ENCODE measurements at regions not wholly inside any gene's neighbourhood (a gene's known extent, or its start where the extent isn't known, plus 50 kb on each side); places are given as distances from the start of the nearest gene placed in this dataset.

DNA sequence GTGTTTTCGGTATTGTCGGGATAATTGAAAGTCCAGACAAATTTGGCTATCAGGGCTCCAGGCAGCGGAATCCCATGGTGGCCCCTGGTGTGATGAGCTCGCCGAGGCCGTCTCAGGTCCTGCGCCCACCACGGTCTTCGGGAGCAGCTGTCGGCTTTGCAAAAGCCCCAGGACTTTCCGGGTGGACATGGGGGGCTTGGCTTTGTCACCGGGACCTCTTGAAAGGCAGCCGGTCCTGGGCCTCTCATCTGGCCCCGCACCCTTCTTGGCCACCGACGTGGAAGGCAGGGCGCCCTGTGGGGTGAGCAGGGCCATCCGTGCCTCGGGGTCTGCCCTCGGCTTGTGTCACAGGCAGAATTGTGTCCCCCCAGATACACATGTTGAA is 87.1 kb upstream of the ACTRT2 start:
- no peak overlapping the region for H3K4me3 ChIP-seq (ENCODE audit: low read depth, low read length)
- TF ChIP-seq, protein P1, sequence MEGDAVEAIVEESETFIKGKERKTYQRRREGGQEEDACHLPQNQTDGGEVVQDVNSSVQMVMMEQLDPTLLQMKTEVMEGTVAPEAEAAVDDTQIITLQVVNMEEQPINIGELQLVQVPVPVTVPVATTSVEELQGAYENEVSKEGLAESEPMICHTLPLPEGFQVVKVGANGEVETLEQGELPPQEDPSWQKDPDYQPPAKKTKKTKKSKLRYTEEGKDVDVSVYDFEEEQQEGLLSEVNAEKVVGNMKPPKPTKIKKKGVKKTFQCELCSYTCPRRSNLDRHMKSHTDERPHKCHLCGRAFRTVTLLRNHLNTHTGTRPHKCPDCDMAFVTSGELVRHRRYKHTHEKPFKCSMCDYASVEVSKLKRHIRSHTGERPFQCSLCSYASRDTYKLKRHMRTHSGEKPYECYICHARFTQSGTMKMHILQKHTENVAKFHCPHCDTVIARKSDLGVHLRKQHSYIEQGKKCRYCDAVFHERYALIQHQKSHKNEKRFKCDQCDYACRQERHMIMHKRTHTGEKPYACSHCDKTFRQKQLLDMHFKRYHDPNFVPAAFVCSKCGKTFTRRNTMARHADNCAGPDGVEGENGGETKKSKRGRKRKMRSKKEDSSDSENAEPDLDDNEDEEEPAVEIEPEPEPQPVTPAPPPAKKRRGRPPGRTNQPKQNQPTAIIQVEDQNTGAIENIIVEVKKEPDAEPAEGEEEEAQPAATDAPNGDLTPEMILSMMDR (IDR thresholded peaks at IDR 0.05; ENCODE audit: low read depth, low read length), result no peak
- TF ChIP-seq, protein P2, sequence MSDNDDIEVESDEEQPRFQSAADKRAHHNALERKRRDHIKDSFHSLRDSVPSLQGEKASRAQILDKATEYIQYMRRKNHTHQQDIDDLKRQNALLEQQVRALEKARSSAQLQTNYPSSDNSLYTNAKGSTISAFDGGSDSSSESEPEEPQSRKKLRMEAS (IDR thresholded peaks at IDR 0.05; ENCODE audit: low read depth, low read length), result no peak
- no peak for TF ChIP-seq MYC (IDR thresholded peaks at IDR 0.05; ENCODE audit: low read depth, low read length)
- DNase-seq (ENCODE audit: low read depth), result no peak

DNA sequence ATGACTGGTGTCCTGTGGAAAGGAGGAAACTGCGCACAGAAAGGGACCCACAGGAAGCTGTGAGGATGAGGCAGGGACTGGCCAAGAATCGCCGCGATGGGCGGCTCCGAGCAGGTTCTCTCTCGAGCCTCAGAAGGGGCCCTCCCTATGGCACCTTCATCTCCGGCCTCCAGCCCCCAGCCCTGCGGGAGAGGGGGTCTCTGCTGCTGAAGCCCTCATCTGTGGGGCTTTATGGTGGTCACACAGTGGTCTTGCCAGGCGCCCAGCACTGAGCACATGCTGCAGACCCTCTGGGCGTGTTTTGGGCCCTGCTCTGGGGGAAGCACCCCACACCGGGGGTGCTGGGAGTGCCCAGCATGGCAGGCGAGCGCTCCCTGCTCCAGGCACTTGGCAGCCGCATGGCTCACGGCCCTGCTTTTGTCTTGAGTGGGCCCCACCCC is 86.6 kb upstream of the ACTRT2 start:
- H3K4me3 ChIP-seq (ENCODE audit: low read depth, low read length), result no peak overlapping the region
- DNase-seq (ENCODE audit: low read depth), result no peak
- TF ChIP-seq, protein P2 (IDR thresholded peaks at IDR 0.05; ENCODE audit: low read depth, low read length), result no peak
- no peak for TF ChIP-seq POLR2A (IDR thresholded peaks at IDR 0.05; ENCODE audit: extremely low read depth, insufficient read length)
- no peak for TF ChIP-seq MYC (IDR thresholded peaks at IDR 0.05; ENCODE audit: low read depth, low read length)
- TF ChIP-seq, protein P1 (IDR thresholded peaks at IDR 0.05; ENCODE audit: low read depth, low read length), result no peak

DNA sequence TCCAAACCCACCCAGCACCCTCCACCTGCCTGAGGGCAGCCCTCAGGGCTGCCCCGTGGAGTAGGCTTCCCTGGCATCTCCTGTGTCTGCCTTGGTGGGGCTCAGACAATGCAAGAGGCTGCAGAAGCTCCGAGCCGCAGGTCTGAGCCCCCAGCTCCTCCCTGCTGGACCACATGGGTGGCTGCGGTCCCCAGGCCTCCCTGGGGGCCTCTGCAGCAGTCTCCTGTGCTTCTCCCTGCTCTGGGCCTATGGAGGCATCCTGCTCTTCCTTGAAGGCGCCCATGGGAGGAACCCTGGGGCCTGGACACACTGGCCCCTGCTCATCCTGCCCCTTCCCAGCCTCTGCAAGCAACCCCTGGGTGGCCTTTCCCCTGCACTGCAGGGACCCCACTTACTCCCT is 86.1 kb upstream of the ACTRT2 start:
- TF ChIP-seq, protein P2 (IDR thresholded peaks at IDR 0.05; ENCODE audit: low read depth, low read length), result no peak
- no peak for TF ChIP-seq MYC (IDR thresholded peaks at IDR 0.05; ENCODE audit: low read depth, low read length)
- no peak for TF ChIP-seq POLR2A (IDR thresholded peaks at IDR 0.05; ENCODE audit: extremely low read depth, insufficient read length)
- TF ChIP-seq, protein P1 (IDR thresholded peaks at IDR 0.05; ENCODE audit: low read depth, low read length), result no peak
- no peak overlapping the region for H3K4me3 ChIP-seq (ENCODE audit: low read depth, low read length)
- no peak for DNase-seq (ENCODE audit: low read depth)

DNA sequence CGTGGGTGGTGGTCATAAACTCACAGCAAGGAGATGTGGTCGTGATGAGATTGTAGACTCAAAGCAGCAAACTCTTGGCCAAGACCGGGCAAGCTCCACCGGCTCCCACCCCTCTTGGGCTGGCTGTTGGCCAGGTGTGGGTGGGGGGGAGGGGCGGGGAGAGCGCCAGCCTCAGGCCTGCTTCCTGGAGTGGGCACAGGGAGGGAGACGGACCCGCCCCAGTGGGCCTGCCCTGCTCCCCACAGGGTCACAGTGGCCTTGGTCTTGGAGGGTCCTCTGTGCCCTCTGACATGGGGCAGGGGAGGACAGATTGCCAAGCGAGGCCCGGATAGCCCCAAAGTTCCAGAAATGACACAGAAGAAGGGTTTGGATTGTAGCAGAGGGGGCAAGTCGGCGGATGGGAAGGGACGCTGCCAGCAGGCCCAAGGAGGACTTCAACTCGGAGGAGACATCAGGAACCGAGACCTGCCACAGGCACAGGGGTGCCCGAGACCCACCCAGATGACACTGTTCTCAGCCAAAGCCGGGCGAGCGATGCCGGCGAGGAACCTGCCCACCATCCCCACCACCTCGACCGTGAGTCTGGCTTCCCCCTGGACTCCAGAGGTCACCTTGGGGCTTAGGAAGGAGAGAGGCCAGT is 85.4 kb upstream of the ACTRT2 start:
- no peak overlapping the region for H3K4me3 ChIP-seq (ENCODE audit: low read depth, low read length)
- TF ChIP-seq POLR2A (IDR thresholded peaks at IDR 0.05; ENCODE audit: extremely low read depth, insufficient read length), result no peak
- TF ChIP-seq, protein P1 (IDR thresholded peaks at IDR 0.05; ENCODE audit: low read depth, low read length), result no peak
- DNase-seq (ENCODE audit: low read depth), result no peak

DNA sequence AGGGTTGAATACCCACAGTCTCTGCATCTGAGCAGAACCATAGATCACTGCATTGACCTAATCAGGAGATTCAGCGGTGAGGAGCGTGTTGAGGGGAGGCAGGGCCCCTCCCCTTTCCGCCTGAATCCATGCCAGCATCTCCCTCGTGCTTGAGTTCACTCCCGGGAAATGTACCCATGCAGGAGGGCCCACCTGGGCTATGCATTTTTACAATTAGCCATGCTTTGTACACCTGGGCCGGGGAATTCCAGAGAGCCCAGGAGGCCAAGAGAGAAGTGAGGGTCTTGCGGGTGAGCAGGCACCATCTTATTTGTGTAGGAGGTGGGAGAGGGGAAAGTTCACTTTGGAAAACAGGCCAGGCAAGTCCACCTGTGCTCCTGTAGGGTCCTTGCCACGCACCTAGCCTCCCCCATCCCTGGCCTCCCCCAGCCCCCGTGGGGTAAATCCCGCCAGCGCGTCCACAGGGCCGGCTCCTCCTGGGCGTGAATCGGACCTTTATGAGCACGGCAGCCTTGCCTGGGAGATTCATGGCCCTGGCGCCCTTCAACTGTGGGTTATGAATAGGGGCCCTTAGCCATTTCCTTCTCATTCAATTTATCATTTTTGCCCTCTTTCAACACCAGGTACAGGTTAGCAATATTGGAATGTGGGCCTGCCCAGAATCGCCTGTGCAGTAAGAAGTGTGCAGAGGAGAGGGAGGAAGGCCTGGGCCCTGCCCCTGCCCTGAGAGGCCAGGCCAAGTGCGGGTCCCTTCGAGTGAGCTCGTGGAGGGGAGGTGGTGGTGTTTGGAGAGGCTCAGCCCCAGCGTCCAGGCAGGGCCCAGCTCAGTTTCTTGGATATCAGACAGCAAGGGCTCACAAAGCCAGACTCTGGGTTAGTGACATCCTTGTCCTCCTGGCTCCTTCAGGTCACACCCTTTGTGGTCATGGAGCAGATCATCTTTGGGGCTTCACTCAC is 84.4 kb upstream of the ACTRT2 start:
- H3K4me3 ChIP-seq (ENCODE audit: low read depth, low read length), result no peak overlapping the region
- DNase-seq (ENCODE audit: low read depth), result no peak
- TF ChIP-seq, protein P2 (IDR thresholded peaks at IDR 0.05; ENCODE audit: low read depth, low read length), result no peak
- TF ChIP-seq MYC (IDR thresholded peaks at IDR 0.05; ENCODE audit: low read depth, low read length) (no peak), POLR2A (IDR thresholded peaks at IDR 0.05; ENCODE audit: extremely low read depth, insufficient read length) (no peak)
- TF ChIP-seq, protein P1 (IDR thresholded peaks at IDR 0.05; ENCODE audit: low read depth, low read length), result no peak
